Duodenal mucosa (tissue), 2 donors: ENCODE measurements at regions not wholly inside any gene's neighbourhood (a gene's known extent, or its start where the extent isn't known, plus 50 kb on each side); places are given as distances from the start of the nearest gene placed in this dataset.

Experiments used
- H3K27ac ChIP-seq: one replicate; pipeline ENCODE4 v1.7.0; 2013; ENCODE audit warnings: low read depth, low read length
- H3K27me3 ChIP-seq, 2 donors: one replicate each; pipeline ENCODE4 v1.7.0; 2013; ENCODE audit warnings: low read length in 2 of 2, control low read depth in 1 of 2; ENCODE audit not compliant: insufficient read depth in 2 of 2, control insufficient read depth in 1 of 2
- H3K36me3 ChIP-seq, 2 donors: one replicate each; pipeline ENCODE4 v1.7.0; 2013; ENCODE audit warnings: low read length in 2 of 2, control low read depth in 1 of 2; ENCODE audit not compliant: insufficient read depth in 2 of 2, control insufficient read depth in 1 of 2
- H3K4me1 ChIP-seq, 2 donors: one replicate each; pipeline ENCODE4 v1.7.0; 2013; ENCODE audit warnings: low read length in 2 of 2, control low read depth in 1 of 2; ENCODE audit not compliant: insufficient read depth in 2 of 2, control insufficient read depth in 1 of 2
- H3K4me3 ChIP-seq, 2 donors: one replicate each; pipeline ENCODE4 v1.7.0; 2013; ENCODE audit warnings: low read length in 2 of 2, low read depth in 1 of 2
- H3K9ac ChIP-seq, 2 donors: one replicate each; pipeline ENCODE4 v1.7.0; 2013; ENCODE audit warnings: low read length in 2 of 2, low read depth in 1 of 2
- H3K9me3 ChIP-seq, 2 donors: one replicate each; pipeline ENCODE4 v1.7.0; 2013; ENCODE audit warnings: low read length in 2 of 2, control low read depth in 1 of 2; ENCODE audit not compliant: control insufficient read depth in 1 of 2

DNA sequence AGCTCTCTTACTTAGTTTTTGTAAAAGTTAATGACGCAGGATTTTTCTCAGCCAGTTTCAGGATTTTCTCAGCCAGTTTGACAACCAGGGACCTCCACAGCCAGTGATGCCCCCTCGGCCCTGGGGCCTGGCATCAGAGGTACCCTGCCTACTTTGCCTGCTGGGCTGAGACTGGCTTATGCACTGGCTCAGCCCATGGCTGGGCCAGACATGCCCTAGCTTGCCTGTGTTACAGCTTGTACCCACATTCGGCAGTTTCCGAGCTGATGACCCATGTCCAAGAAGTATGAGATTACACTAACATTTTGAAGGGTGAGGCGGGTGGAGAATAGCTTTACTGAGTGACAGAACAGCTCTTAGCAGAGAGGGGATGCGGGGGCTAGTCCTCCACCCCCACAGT is 406.1 kb upstream of the HSF2 start:
- Histone ChIP-seq H3K9ac (no peak overlapping the region), H3K27me3 (no peaks in the 10 kb centered on the region), H3K9me3 (no peaks in the 10 kb centered on the region), H3K4me3 (no peak overlapping the region), H3K4me1 (no peaks in the 10 kb centered on the region), H3K27ac (no peak overlapping the region), H3K36me3 (no peaks in the 10 kb centered on the region)

DNA sequence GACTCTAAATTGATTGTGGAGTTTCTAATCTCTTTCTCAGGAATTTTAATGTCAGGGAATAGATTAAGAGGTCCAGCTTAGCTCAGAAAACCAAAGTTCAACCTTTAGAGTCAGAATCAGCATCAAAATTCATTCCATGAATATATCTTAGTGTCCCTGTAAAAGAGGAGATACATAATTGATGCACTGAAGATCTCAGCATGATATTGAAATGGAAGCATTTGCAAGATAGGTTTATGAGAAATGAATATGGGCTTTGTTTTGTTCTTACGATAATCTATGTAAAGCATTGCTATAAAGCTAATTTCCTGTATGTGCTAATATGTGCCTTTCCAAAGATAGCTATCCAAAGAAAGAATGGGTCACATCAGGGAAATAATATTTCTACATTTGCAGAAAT is 404.5 kb upstream of the HSF2 start:
- Histone ChIP-seq H3K4me3 (no peak overlapping the region), H3K27ac (no peak overlapping the region), H3K36me3 (no peaks in the 10 kb centered on the region), H3K27me3 (no peaks in the 10 kb centered on the region), H3K4me1 (no peaks in the 10 kb centered on the region), H3K9me3 (no peaks in the 10 kb centered on the region), H3K9ac (no peak overlapping the region)

DNA sequence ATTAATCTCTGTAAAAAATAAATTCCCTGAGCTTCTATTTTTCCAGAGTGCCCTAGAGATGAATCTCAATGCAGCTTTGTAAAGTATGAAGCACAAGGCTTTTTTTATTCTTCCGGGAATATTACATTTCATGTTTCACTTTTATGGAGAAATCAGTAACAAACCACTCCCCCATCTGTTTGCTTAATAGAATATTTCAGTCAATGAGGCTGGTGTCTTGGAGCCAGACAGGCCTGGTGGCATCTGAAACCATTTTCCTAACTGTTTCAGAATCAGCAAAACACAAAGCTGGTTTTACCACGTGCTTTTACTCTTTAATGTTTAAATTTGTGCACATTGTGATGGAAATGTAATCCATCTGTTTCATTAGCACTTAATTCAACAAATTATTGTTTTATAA is 400.8 kb upstream of the HSF2 start:
- Histone ChIP-seq H3K4me3 (no peak overlapping the region), H3K9ac (no peak overlapping the region)

DNA sequence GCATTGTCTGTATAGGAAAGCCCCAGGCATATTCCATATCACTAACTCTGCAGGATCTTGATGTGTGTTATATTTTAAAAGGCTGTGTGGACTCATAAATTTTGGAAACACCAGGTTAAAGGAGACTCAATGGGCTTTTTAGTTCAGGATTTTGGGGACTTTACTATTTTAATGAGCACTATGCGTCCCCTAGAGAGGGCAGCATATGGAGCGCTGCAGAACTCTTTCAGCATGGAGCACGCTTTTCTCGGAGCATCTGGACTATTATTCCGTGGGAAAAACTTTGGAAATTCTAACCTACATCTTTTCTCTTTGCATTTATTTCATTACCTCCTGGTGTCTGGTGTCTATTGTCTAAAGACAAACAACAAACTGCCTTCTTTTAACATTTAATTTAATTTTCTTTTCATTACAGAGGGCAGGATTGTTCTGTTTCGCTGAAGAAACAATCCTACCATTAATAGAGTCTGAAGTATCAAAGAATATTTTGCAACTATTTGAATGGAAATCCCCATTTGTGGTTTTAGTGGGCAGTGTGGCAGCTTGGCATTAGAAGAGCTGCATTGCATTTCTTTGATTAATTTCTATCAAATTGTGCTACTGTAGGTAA is 399.9 kb upstream of the HSF2 start:
- no peaks in the 10 kb centered on the region for H3K36me3 ChIP-seq
- no peak overlapping the region for H3K9ac ChIP-seq
- no peaks in the 10 kb centered on the region for H3K9me3 ChIP-seq
- no peaks in the 10 kb centered on the region for H3K27me3 ChIP-seq
- no peak overlapping the region for H3K27ac ChIP-seq
- H3K4me3 ChIP-seq = no peak overlapping the region
- H3K4me1 ChIP-seq = no peaks in the 10 kb centered on the region

More for the DNA sequence above, 400.8 kb upstream of the HSF2 start:
- no peaks in the 10 kb centered on the region for H3K4me1 ChIP-seq
- no peaks in the 10 kb centered on the region for H3K27me3 ChIP-seq
- no peaks in the 10 kb centered on the region for H3K36me3 ChIP-seq
- H3K27ac ChIP-seq = no peak overlapping the region
- no peaks in the 10 kb centered on the region for H3K9me3 ChIP-seq

DNA sequence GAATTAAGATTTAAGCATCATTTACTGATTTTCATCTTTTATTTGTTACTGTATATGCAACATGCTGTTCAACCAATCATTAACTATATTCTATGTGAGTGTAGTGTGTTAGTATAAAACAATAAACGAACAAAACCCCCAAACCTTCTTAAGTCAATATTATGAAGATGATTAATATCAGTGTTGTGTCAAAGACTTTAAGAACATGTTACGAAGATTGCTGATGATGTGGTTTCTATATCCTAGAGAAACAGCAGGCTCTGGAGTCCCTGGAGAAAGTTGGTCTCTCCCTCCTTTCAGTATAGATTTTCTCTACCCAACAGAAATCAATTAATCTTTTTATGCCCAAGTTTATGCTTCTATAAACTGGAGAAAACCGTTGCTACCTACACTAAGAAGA is 393.8 kb upstream of the HSF2 start:
- no peaks in the 10 kb centered on the region for H3K27me3 ChIP-seq
- no peaks in the 10 kb centered on the region for H3K36me3 ChIP-seq
- no peak overlapping the region for H3K4me3 ChIP-seq
- H3K4me1 ChIP-seq = no peaks in the 10 kb centered on the region
- H3K9ac ChIP-seq = no peak overlapping the region
- no peaks in the 10 kb centered on the region for H3K9me3 ChIP-seq
- no peak overlapping the region for H3K27ac ChIP-seq

DNA sequence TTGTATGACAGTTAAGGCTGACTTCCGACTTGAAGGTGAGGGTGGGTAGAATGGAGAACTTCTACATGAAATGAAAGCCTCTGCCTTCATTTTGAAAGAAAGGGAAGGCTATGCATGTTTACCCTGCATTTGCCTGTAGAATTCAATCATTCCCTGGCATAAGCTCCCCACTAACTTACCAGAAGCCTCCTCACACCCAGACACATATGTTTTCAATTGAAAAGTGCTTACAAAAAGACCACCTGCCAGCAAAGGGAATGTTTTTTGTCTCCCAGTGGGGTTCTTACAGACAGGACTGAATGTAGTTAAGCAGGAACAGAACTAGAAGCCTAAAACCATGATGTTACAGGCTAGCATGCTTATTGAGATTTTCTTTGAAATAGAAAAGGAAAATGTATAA is 392.1 kb upstream of the HSF2 start:
- Histone ChIP-seq H3K4me3 (no peak overlapping the region), H3K9me3 (no peaks in the 10 kb centered on the region), H3K9ac (no peak overlapping the region), H3K27me3 (no peaks in the 10 kb centered on the region), H3K36me3 (no peaks in the 10 kb centered on the region), H3K4me1 (no peaks in the 10 kb centered on the region), H3K27ac (no peak overlapping the region)

DNA sequence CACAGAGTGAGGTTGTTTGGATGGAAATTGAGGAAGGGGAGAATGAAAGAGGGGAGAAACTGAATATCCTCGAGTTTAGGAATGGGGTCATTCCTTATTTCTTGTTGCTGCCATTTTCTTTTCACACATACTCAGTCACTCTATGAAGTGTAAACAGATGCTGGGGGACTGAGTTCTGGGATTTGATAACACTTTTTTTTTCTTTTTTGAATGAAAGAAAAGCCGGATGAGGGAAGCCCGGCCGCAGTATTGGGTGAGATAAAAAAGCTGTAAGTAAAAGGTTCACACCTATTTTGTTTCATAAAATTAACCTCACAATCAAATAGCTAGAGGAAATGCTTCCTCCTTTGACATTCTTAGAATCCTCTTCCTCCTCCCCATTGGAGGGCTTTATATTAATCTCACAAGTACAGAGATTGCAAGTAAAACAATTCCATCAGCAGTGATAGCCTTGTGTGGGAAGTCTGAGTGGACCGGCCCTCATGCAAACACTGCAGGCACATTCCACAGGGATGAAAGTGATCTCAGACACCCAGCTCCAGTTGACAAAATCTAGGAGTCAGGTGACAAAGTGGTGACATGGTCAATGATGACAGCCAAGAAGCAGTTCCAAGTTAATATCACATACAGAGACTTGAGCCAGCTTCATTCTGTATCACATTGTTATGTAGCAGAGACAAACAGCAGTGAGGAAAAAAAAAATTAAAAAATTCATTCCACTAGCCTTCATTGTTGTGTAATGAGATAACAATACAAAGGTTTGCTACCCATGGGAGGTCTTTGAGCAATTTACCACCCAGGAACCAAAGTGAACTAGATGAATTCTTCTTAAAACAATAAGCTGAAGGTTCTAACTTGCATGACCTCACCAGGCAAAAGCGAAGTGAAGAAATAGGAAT is 391.1 kb upstream of the HSF2 start:
- Histone ChIP-seq H3K27ac (no peak overlapping the region), H3K27me3 (no peaks in the 10 kb centered on the region), H3K36me3 (no peaks in the 10 kb centered on the region)

DNA sequence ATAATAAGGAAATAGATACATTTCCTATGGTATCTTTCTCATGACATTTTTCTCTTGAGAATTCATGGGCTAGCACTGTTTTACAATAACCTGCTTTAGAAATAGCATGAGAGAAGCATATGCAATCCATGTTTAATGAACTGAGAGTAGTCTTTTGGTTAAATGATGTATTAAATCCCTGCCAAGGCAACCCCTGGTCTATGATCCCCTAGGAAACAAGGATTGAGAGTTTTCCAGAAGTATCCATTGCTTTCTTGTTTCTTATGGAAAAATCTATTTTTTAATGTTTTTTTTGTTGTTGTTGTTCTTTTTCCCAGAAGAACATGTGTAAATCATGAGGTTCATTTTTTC is 390.5 kb upstream of the HSF2 start:
- Histone ChIP-seq H3K27ac (no peak overlapping the region), H3K36me3 (no peaks in the 10 kb centered on the region), H3K4me1 (no peaks in the 10 kb centered on the region), H3K4me3 (no peak overlapping the region), H3K9ac (no peak overlapping the region), H3K27me3 (no peaks in the 10 kb centered on the region), H3K9me3 (no peaks in the 10 kb centered on the region)

More for the DNA sequence above, 391.1 kb upstream of the HSF2 start:
- Histone ChIP-seq H3K4me3 (no peak overlapping the region), H3K4me1 (no peaks in the 10 kb centered on the region), H3K9ac (no peak overlapping the region), H3K9me3 (no peaks in the 10 kb centered on the region)

DNA sequence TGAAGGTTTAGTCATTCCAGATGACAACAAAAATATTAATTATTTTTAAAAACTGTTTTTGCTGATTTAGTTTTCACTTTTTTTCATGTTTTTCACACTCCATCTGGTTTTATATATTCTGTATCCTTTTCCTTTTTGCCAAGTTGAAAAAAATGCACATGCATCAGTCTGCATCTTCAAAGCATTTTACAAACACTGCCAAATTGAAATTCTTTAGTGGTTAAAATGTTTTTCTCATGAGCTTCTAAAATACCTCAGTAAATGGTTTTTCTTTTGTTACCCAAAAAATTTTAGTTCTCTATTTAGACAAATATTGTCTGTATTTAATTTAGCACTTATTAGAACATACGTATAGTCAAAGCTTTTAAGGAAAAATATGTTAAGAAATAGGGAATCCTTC is 386.9 kb upstream of the HSF2 start:
- H3K4me3 ChIP-seq = no peak overlapping the region
- no peak overlapping the region for H3K27ac ChIP-seq
- H3K27me3 ChIP-seq = no peaks in the 10 kb centered on the region
- H3K36me3 ChIP-seq = no peaks in the 10 kb centered on the region
- no peaks in the 10 kb centered on the region for H3K9me3 ChIP-seq
- no peaks in the 10 kb centered on the region for H3K4me1 ChIP-seq
- no peak overlapping the region for H3K9ac ChIP-seq

DNA sequence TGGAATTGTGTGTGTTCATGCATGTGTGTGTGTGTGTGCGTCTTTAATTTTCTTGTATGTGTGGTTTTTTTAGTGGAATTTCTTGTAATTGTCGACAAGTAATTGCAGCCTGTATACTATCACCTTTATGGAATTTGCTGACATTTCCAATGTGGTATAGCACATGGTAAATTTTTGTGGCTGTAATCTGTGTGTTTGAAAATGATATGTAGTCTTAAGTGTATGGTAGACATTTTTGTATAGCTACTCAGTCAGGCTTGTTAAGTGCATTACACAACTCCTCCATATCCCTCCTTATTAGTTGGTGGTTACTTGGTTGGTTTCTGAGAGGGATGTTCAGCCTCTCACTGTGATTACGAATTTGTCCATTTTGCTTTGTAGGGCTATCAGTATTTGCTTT is 384.5 kb upstream of the HSF2 start:
- Histone ChIP-seq H3K36me3 (no peaks in the 10 kb centered on the region), H3K27ac (no peak overlapping the region), H3K9ac (no peak overlapping the region), H3K9me3 (no peaks in the 10 kb centered on the region), H3K27me3 (no peaks in the 10 kb centered on the region), H3K4me1 (no peaks in the 10 kb centered on the region), H3K4me3 (no peak overlapping the region)
